Trophoblast cell (in vitro differentiated cells and primary cell): ENCODE measurements at regions not wholly inside any gene's neighbourhood (a gene's known extent, or its start where the extent isn't known, plus 50 kb on each side); places are given as distances from the start of the nearest gene placed in this dataset.
A peak's percentile ranks its signal among the peaks of the same experiment; 100 is the strongest.

Source experiments
- DNase-seq, 2 donors: peaks; one replicate each; pipeline ENCODE4 v3.0.0-alpha.2; 2016
- H2AFZ ChIP-seq: 2 replicates; pipeline ENCODE4 v1.6.1; 2013; ENCODE audit warnings: low read length, moderate library complexity, mild to moderate bottlenecking; ENCODE audit not compliant: insufficient read depth, poor library complexity
- H2AK5ac ChIP-seq: 2 replicates; pipeline ENCODE4 v1.6.1; 2013; ENCODE audit warnings: mild to moderate bottlenecking, low read length
- H2BK120ac ChIP-seq: 2 replicates; pipeline ENCODE4 v1.6.1; 2013; ENCODE audit warnings: low read length, mild to moderate bottlenecking, moderate library complexity; ENCODE audit not compliant: insufficient read depth, poor library complexity
- H2BK12ac ChIP-seq: 2 replicates; pipeline ENCODE4 v1.6.1; 2013; ENCODE audit warnings: mild to moderate bottlenecking, low read length, moderate library complexity
- H2BK5ac ChIP-seq: 2 replicates; pipeline ENCODE4 v1.6.1; 2013; ENCODE audit warnings: low read length, low read depth, moderate library complexity, mild to moderate bottlenecking; ENCODE audit not compliant: poor library complexity
- H3K14ac ChIP-seq: 2 replicates; pipeline ENCODE4 v1.6.1; 2013; ENCODE audit warnings: mild to moderate bottlenecking, low read length
- H3K18ac ChIP-seq: 2 replicates; pipeline ENCODE4 v1.6.1; 2013; ENCODE audit warnings: mild to moderate bottlenecking, low read length
- H3K23ac ChIP-seq: 2 replicates; pipeline ENCODE4 v1.6.1; 2013; ENCODE audit warnings: low read length
- H3K27ac ChIP-seq: 2 replicates; pipeline ENCODE4 v1.5.1; 2013; ENCODE audit warnings: low read depth, mild to moderate bottlenecking, inconsistent platforms, low read length, moderate library complexity
- H3K27me3 ChIP-seq: 2 replicates; pipeline ENCODE4 v1.6.1; 2013; ENCODE audit warnings: inconsistent platforms, mild to moderate bottlenecking, low read length, moderate library complexity; ENCODE audit not compliant: insufficient read depth
- H3K36me3 ChIP-seq, 2 experiments: 1 replicate in 1 of 2; 2 replicates in 1 of 2; pipeline ENCODE4 v1.6.1; 2013; ENCODE audit warnings: low read length in 2 of 2, mild to moderate bottlenecking in 2 of 2, moderate library complexity in 1 of 2; ENCODE audit not compliant: insufficient read depth in 2 of 2, control insufficient read depth in 1 of 2
- H3K4ac ChIP-seq: 2 replicates; pipeline ENCODE4 v1.6.1; 2013; ENCODE audit warnings: low read depth, mild to moderate bottlenecking, low read length, moderate library complexity
- H3K4me1 ChIP-seq, 2 experiments: 1 replicate in 1 of 2; 2 replicates in 1 of 2; pipeline ENCODE4 v1.6.1; 2013; ENCODE audit warnings: low read length in 2 of 2, mild to moderate bottlenecking in 2 of 2, moderate library complexity in 1 of 2; ENCODE audit not compliant: insufficient read depth in 2 of 2, control insufficient read depth in 1 of 2
- H3K4me2 ChIP-seq: 2 replicates; pipeline ENCODE4 v1.6.1; 2013; ENCODE audit warnings: inconsistent platforms, mild to moderate bottlenecking, low read length, moderate library complexity
- H3K4me3 ChIP-seq: 2 replicates; pipeline ENCODE4 v1.5.1; 2013; ENCODE audit warnings: mild to moderate bottlenecking, low read depth, low read length, inconsistent platforms
- H3K79me1 ChIP-seq: one replicate; pipeline ENCODE4 v1.6.1; 2013; ENCODE audit warnings: low read length
- H3K79me2 ChIP-seq: 2 replicates; pipeline ENCODE4 v1.6.1; 2013; ENCODE audit warnings: low read length, mild to moderate bottlenecking; ENCODE audit not compliant: control insufficient read depth, insufficient read depth, poor library complexity
- H3K9ac ChIP-seq: 2 replicates; pipeline ENCODE4 v1.6.1; 2013; ENCODE audit warnings: mild to moderate bottlenecking, low read length
- H3K9me3 ChIP-seq: 2 replicates; pipeline ENCODE4 v1.6.1; 2013; ENCODE audit warnings: low read depth, mild to moderate bottlenecking, control low read depth, inconsistent platforms, low read length; ENCODE audit not compliant: insufficient read depth
- H4K12ac ChIP-seq: 2 replicates; pipeline ENCODE4 v1.6.1; 2013; ENCODE audit warnings: low read depth, mild to moderate bottlenecking, low read length, moderate library complexity
- H4K8ac ChIP-seq: 2 replicates; pipeline ENCODE4 v1.6.1; 2013; ENCODE audit warnings: low read depth, mild to moderate bottlenecking, low read length, moderate library complexity
- H4K91ac ChIP-seq: one replicate; pipeline ENCODE4 v1.6.1; 2013; ENCODE audit warnings: low read depth, mild to moderate bottlenecking, low read length, moderate library complexity
- WGBS: extraction: QIAGEN DNeasy Blood & Tissue Kit; methylation state at CpG from one replicate; pipeline ENCODE4 v1.1.7; 2013; ENCODE audit warnings: missing lambda C conversion rate; ENCODE audit not compliant: insufficient read length, insufficient coverage; ENCODE audit errors: extremely low coverage; 5-methylcytosine and 5-hydroxymethylcytosine counted together

DNA sequence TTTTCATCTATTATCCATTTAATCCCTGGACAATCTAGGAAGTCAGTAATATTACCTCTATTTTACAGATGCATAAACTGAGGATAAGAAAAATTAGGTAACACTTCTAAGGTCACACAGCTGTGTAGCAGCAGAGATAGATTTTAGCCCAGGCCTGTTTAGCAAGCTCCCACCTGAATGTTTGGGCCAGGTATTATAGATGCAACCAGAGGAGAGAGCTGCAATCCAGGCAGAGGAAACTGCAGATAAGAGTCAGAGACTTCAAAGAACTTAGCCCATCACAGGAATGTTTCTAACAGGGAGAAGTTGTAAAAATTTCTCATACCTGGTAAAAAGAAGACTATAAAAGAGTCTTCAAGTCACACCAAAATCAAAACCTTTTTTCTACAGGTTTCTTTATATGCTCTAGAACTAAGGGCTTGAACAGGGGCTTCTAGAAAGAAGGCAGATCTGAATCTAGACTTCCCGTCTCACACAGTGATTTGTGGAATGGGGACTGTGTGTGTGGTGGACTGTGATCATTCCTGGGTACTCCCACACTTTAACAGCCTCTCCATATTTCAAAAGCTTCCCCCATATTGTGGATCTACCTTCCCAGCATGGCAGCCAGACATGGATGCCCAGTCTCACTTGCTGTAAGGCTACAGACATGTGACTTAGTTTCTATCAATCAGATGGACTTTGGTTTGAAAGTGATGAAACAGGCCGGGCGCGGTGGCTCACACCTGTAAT lies 128.7 kb downstream of the TLR5 start:
- peak overlapping the region; percentile 69 for H2BK12ac ChIP-seq
- peaks cover 15 to 18% of the 10 kb centered on the region in 2 experiments for H3K36me3 ChIP-seq
- peak overlapping the region; percentile 52 for H2BK5ac ChIP-seq
- no peak overlapping the region for H2AFZ ChIP-seq
- no peak overlapping the region for H3K4me2 ChIP-seq
- WGBS: no CpG with 5 or more reads among the region's 4 CpGs
- peaks cover 11% of the 10 kb centered on the region for H3K79me2 ChIP-seq
- peak overlapping the region; percentile 65 for H3K27ac ChIP-seq
- no peak overlapping the region for H3K4ac ChIP-seq
- H3K79me1 ChIP-seq: peaks cover 28% of the 10 kb centered on the region
- H3K9ac ChIP-seq: no peak overlapping the region
- H3K23ac ChIP-seq: no peak overlapping the region
- H4K8ac ChIP-seq: peak overlapping the region; percentile 61
- DNase-seq: no peak
- H4K91ac ChIP-seq: peak overlapping the region; percentile 60
- H3K18ac ChIP-seq: no peak overlapping the region
- H3K4me1 ChIP-seq: peaks cover 22 to 23% of the 10 kb centered on the region in 2 experiments
- peak overlapping the region; percentile 65 for H3K14ac ChIP-seq
- no peaks in the 10 kb centered on the region for H3K9me3 ChIP-seq
- no peaks in the 10 kb centered on the region for H3K27me3 ChIP-seq
- peak overlapping the region; percentile 74 for H2AK5ac ChIP-seq
- no peak overlapping the region for H3K4me3 ChIP-seq
- peak overlapping the region; percentile 82 for H2BK120ac ChIP-seq
- H4K12ac ChIP-seq: no peak overlapping the region

GRCh38 chr1:223016381-223016780 lies 126.7 kb downstream of the TLR5 start:
- Histone ChIP-seq H4K8ac (no peak overlapping the region), H3K79me1 (peaks cover 40% of the 10 kb centered on the region), H3K14ac (peak overlapping the region; percentile 6), H3K27ac (no peak overlapping the region), H3K4me1 (peaks cover 33 to 39% of the 10 kb centered on the region in 2 experiments), H2AFZ (no peak overlapping the region), H3K79me2 (peaks cover 15% of the 10 kb centered on the region), H3K4me2 (no peak overlapping the region), H2BK120ac (peak overlapping the region; percentile 8), H2BK5ac (no peak overlapping the region), H3K4me3 (no peak overlapping the region), H4K12ac (no peak overlapping the region), H3K4ac (no peak overlapping the region), H3K9ac (no peak overlapping the region), H4K91ac (peak overlapping the region; percentile 10), H3K36me3 (peaks cover 15 to 18% of the 10 kb centered on the region in 2 experiments), H3K9me3 (no peaks in the 10 kb centered on the region), H3K18ac (peak overlapping the region; percentile 55), H3K23ac (no peak overlapping the region), H3K27me3 (no peaks in the 10 kb centered on the region), H2AK5ac (peak overlapping the region; percentile 2), H2BK12ac (no peak overlapping the region)
- WGBS: no CpG with 5 or more reads among the region's 1 CpG
- no peak for DNase-seq

GRCh38 chr1:223016890-223017289 lies 126.2 kb downstream of the TLR5 start:
- Histone ChIP-seq H3K9me3 (no peaks in the 10 kb centered on the region), H3K4me1 (peaks cover 35 to 41% of the 10 kb centered on the region in 2 experiments), H3K9ac (no peak overlapping the region), H2BK12ac (peak overlapping the region; percentile 83), H3K18ac (peak overlapping the region; percentile 63), H3K79me2 (peaks cover 16% of the 10 kb centered on the region), H3K36me3 (peaks cover 15 to 18% of the 10 kb centered on the region in 2 experiments), H3K79me1 (peaks cover 41% of the 10 kb centered on the region), H4K8ac (peak overlapping the region; percentile 42), H3K27ac (peak overlapping the region; percentile 1), H3K4me2 (no peak overlapping the region), H2AK5ac (peak overlapping the region; percentile 25), H2BK5ac (peak overlapping the region; percentile 58), H4K12ac (no peak overlapping the region), H3K14ac (peak overlapping the region; percentile 41), H2BK120ac (peak overlapping the region; percentile 84), H2AFZ (no peak overlapping the region), H4K91ac (peak overlapping the region; percentile 71), H3K4ac (peak overlapping the region; percentile 72), H3K4me3 (no peak overlapping the region), H3K23ac (no peak overlapping the region), H3K27me3 (no peaks in the 10 kb centered on the region)
- DNase-seq: no peak
- no CpG with 5 or more reads among the region's 6 CpGs for WGBS

- Histone ChIP-seq H2BK12ac (peak overlapping the region; percentile 83), H3K27me3 (no peaks in the 10 kb centered on the region), H3K23ac (no peak overlapping the region), H4K12ac (no peak overlapping the region), H2BK5ac (peak overlapping the region; percentile 58), H3K9me3 (no peaks in the 10 kb centered on the region), H3K9ac (no peak overlapping the region), H3K4me2 (no peak overlapping the region), H3K14ac (peak overlapping the region; percentile 41), H3K27ac (peak overlapping the region; percentile 1), H3K36me3 (peaks cover 15 to 18% of the 10 kb centered on the region in 2 experiments), H2BK120ac (peak overlapping the region; percentile 84), H3K79me1 (peaks cover 45% of the 10 kb centered on the region), H2AK5ac (peak overlapping the region; percentile 25), H3K4ac (peak overlapping the region; percentile 72), H3K79me2 (peaks cover 17% of the 10 kb centered on the region), H2AFZ (no peak overlapping the region), H3K18ac (peak overlapping the region; percentile 63), H4K91ac (peak overlapping the region; percentile 71), H3K4me3 (no peak overlapping the region), H3K4me1 (peaks cover 39 to 45% of the 10 kb centered on the region in 2 experiments), H4K8ac (peak overlapping the region; percentile 42)
- no peak for DNase-seq
- no CpG with 5 or more reads among the region's 8 CpGs for WGBS
Observed at GRCh38 chr1:223017291-223017690, 125.8 kb downstream of the TLR5 start.
